Medulla oblongata (tissue), 1 donor: ENCODE measurements at regions not wholly inside any gene's neighbourhood (a gene's known extent, or its start where the extent isn't known, plus 50 kb on each side); places are given as distances from the start of the nearest gene placed in this dataset.

ENCODE experiments used
- DNase-seq: peaks from one replicate; pipeline ENCODE4 v3.0.0-alpha.2; 2015; ENCODE audit errors: extremely low spot score

DNA sequence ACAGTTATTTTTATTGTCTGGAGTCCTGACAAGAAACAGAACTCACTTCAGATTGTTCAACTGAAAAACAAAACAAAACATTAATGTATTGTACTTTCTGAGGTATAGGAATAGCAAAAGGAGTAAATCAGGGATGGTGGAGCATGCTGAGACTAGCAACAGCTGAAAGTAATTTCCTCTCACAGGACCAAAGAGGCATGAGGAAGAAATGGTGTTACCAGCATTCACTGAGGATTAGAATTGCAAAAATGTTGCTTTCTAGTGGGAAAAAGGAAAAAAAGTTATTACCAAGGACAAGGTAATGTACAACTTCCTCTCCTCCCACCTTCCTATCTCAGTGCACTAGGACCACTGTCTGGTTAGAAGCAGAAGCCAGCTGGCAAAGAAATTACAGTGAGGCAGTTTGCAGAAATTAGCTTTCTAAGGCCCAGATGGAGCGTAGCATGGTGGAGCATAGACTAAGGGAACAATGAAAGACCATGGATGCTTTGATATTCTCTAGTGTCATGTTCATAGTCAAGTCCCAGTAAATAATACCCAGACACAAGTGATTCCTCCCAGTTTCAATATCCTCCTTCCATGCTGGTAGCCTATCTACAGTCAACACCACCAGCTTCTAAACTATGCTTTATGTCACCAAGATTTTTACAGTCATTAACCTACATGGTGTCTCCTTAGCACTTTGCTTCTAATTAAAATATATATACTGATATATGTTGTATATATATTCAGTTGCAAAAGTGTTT is 133.7 kb upstream of the DCN start:
- no peak for DNase-seq

DNA sequence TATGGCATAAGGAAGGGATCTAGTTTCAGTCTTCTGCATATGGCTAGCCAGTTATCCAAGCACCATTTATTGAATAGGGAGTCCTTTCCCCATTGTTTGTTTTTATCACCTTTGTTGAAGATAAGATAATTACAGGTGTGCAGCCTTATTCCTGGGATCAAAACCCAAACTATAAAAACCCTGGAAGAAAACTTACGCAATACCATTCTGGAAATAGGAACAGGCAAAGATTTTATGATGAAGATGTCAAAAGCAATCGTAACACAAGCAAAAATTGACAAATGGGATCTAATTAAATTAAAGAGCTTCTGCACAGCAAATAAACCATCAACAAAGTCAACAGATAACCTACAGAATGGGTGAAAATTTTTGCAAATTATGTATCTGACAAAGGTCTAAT is 128.5 kb upstream of the DCN start:
- DNase-seq: no peak

DNA sequence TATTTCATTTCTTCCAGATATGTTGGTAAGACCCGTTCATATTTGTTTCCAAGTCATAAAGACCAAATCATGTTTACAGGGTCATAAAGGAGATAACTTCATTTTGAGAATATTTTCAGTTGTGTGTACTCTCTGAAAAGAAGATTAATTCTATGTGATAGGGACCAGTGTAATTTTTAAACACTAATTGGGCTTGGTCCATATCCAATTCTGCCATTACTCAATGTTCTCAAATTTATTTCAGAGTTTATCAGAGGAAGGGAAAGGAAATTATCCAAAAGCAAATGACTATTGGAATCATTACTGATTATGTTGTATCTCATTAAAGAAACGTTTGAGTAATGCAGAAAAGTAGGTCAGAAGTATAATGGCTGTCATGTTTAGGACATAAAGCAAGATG is 126.8 kb upstream of the DCN start:
- no peak for DNase-seq

DNA sequence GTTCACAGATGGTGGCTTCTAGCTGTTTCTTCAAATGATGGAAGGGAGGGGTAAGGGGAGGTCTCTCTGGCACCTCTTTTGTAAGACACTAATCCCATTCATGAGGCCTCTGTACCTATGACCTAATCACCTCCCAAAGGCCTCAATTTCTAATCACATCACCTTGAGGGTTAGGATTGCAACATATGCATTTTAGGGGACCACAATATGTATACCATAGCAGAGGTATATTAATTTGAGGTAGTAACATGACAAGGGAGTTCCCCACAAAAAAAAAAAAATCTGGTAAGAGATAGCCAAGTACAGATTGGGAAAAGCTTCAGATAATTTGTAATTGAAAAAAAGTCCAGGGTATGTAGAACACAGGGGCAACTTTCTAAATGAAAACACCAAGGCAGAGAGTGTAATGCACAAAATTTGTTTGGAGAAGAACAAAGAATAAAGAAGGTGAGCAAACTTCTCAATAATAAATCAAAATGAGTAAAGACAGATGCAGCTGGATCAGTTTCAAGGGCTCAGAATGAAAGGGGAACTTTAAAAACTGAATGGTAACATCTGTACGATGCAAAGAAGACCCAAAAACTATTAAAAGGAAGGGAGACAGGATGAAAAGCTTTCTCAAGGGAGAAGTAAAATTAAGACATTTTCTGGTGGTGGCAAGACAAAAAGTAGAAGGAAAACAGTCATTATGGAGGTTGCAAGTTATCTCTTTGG is 125.5 kb upstream of the DCN start:
- no peak for DNase-seq

DNA sequence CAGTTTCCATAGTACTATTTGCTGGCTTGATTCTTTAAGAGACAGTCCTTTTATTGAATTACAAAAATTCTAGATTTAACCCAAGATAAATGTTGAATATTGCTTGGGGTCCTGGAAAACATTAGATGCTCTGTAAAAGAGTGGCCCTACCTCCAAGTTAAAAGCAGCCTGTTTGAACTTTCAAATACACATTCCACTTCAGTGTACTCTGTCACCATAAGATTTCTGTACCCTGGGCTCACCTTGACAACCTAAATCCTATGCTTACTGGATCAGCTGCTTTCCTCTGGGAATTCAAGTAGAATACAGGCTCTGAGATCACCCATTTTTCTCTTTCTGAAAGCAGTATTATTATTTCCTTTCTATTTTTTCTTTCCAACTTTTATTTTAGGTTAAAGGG is 107.7 kb upstream of the DCN start:
- no peak for DNase-seq

DNA sequence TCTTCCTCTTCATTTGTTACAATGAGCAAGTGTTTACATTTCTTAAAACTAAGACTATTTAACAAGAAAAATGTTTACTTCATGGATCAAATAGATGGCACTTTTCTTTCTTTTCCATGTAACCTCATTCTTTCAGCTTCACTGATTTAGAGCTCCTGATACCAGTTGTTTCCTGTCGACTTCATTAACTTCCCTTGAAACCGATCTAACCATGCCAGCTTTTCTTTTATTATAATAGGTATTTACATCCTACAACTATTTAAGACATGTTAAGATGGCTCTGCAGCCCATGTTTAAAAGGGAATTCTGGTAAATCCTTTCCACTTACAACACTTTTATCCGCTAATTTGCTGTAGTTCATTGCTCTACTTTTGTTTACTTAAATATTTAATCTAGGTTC is 107.3 kb upstream of the DCN start:
- DNase-seq: no peak

DNA sequence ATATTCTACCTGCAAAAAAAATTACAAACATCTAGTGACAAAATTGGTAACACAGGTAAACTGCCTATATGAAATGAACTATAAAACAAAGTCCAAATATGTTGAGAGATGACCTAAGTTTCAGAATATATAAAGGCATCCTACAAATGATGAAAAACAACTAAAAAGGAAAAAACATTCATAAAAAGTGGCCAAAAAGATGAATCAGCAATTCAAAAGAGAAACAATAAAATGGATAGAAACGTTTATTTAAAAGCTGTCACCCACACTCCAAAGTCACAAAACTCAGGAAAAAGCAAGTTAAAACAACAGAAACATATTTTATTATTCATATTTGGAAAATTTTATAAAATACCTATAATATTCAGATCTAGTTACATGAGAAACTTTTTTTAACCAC is 106.5 kb upstream of the DCN start:
- DNase-seq: no peak

DNA sequence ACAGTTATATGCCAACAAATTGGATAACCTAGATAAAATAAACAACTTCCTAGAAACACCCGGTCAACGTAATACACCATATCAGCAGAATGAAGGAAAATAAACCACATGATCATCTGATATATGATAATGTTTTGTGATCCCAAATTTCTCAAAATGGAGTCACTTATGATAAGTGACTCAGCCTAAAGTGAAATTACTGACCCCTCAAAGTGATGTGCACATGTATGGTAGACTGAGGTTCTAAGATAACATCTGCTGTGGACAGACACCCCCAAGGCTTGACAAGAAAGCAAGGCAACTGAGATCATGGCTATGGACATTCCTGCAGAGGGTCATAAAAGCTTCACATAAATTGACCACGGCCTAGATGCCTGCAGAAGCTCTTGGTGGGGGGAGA is 105.1 kb upstream of the DCN start:
- no peak for DNase-seq

DNA sequence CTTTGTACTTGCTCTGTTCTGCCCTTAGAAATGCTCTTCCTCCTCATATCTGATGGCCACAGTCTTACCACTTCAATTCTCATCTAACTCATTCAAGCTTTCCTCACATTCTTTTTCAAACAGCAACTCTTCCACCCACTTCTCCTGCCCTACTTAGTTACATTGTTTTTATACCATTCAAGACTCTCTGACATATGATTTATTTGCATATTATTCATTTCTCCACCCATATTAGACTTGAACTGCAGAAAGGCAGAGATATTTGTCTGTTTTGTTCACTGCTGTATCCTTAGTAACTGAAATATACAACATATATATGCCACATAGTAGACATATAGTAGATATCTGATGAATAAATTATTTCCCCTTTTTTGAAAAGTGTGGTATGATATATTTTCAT is 95.5 kb upstream of the DCN start:
- no peak for DNase-seq

DNA sequence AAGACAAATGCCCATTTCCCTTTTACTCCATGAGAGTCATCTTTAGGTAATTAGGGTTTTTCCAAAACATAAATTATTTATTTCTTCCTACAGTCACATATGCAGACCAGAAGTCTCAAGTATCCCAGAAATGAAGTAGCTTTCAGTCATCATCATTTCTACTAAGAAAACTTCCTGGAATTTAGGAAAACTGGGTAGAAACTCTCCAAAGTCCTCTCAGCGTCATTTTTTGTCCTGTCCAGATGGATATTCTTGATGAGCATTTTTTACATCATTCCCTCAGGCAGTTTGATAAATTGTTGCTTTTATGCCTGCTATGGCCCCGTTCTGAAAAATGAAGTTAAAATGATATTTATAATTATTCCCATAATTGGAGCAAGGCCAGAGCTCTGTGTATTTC is 93.9 kb upstream of the DCN start:
- no peak for DNase-seq

DNA sequence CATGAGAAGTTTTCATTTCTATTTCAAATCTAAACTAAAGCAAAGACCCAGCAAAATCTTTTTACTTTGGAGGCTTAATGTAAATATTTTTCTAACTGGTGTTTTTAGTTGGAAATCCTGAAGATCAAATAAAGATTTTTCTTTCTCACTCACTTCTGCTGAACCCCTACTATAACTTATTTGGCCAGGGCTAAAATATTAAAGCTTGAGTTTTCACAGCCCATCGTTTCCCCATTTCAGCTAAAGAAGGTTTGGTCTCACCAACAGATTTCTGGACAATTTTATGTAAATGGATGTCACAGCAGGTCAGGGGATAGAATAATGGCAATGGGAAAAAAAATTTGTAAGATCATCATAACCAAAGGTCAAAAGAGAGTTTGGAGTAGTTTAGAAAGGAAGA is 92.7 kb upstream of the DCN start:
- DNase-seq: no peak

DNA sequence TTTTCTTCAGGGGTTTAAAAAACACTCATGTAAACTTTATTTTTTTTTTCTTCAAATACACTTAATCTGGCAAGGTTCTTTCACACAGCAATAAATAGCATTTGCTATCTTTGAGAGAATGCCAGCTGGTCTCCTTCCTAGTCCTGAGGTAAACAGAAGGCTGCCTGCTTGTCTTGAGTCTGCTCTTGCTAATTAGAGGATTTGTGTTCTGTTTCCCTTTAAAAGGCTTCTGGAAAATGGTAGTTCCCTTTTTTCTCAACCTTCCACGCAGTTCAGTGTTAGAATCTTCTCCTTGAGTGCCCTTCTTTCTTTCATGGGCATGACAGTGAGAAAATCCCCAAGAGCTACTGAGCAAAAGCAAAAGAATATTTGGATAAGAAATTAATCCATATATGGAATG is 92.3 kb upstream of the DCN start:
- peak; percentile 23 for DNase-seq

DNA sequence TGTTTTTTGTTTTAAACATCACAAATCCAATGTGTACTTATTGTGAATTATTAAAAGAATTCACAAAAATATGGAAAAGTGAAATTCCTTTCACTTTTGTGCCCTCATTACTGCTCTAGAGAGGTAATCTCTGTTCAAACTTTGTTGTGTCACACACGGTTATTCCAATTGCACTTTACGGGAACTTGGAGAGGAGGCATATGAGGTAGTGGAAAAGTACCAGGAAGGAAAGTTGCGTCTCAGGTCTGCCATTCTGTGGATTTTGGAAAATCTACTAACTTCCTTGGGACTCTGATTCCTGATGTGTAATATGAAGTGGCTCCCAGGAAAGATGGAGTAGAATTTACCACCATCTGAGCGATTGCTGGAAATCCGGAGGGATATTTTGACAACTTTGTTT is 90.9 kb upstream of the DCN start:
- DNase-seq: no peak

DNA sequence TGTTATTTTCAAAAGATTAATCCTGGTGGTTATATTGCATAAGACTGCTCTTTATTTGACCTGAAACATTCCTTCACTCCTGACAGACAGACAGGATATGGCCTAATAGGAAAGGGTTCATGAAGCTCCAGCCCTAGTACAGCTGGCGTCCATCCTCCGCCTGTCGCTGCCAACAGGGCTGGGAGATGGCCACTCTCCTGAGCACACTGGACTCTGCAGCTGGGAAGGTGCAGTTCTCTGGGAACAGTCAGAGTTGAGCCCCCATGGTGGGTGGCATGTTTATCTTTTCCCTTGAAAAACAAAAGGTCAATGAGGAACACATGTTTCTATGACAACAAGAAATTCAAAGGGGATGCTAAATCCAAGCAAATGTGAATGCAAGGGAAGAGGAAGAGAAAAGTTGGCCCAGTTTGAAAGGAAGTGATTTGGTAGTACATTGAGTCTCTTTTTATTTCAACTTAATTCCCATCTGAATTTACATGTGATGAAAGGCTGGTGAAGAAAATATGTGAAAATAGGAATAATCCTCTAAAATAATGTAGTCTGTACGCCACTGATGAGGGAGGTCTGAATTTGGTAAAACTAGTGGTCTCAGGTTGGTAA is 89.9 kb upstream of the DCN start:
- no peak for DNase-seq

DNA sequence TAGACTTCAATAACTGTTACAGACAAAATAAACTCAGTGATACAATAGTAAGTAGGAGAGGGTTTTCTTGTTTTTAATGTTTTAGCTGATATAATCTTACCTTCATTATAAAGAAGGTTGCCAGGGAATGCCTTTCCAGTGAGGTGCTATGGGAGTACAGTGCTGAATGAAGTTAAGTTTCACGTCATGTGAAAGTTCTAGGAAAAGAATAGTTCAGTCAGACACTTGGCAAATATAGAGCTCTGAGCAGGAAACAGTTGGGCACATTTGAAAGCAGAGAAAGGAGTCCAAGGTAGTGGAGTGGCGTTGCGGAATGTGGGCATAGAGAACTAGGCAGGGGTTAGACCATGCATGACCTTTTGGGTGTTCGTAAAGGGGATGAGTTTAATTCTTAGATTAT is 88.6 kb upstream of the DCN start:
- DNase-seq: no peak

DNA sequence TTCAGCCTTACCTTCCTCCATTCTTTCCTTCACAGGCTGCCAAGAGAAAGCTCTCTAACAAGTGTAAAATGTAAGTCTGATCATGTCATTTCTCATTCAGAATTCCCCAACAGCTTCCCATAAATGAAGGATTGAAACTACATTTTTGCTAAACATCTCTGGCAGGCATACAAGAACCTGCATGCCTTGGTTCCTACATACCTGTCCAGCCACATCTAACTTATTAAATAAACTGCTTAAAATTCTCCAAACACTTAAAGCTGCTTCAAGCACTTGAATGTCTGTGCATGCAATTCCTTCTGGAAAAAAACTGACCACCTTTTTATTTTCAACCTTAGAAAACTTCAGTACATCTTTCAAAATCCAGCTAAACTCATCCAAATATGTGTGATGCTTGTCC is 84.4 kb upstream of the DCN start:
- no peak for DNase-seq

DNA sequence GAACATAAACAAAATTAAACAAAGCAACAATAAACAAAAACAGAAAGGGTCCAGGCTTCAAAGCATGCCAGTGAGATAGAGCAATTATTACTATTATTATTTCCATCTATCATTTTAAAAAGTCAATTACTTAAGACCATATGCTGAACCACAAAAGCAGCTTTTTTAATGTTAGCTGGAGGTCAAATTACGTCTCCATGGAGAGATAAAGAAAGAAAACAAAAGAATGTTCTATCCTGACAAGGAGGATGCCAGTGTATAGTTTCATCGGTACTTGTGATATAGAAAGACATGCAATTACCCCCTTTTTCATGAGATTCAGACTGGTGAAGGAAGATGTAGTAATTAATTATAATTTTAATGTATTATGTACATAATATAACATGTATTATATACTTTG is 81.6 kb upstream of the DCN start:
- no peak for DNase-seq

DNA sequence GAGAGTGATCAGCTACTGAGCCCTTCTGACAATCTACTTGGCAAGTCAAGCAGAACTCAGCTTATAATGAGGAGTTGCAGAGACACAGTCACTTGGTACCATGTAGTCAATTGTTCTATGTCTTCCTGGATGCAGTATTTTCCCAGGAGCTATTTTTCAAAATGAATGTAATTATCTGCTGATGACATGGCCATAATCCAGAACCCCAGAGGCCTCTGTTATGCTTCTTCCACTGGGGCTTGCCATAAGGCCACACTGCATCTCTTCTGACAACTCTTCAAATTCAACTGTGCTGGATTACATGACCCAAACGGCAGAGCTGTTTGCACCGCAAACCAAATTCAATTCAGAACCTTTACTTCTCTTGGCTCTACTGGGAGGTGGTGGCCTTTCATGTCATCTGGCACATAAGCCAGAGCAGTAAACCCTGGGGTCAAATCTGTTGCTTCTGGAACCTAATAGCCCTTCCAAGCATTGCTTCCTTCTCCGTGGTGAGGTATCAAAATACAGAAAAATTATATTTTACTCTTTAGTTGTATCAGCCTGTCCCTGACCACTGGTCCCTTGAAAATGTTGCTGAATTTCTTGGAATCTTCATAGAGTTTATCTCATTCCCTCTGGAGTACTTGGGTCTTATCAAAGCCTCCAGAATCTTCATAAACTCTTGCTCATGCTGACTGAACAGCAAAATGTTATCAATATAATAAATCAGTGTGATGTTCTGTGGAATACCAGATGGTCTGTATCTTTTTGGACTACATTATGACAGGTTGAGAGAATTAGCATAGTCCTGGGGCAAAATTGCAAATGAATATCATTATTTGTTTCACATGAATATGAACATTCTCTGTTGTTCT is 79.4 kb upstream of the DCN start:
- no peak for DNase-seq

DNA sequence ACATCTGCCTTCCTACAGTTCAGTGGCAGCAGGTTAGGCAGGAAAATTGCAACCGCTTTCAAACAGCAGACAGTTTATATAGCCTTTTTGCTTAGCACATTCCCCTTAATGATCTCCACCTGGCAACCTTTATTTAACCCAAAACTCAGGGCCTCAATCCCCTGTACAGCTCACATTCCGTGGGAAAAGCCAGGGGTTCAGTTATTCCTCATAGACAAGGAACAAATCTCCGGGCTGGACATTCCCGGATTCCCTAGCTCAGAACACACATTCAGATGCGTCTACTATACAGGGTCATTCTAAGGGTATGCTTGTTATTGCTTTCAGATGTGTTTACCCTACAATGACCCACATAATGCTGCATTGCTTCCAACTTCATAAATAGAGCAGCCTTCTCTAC is 73.8 kb upstream of the DCN start:
- no peak for DNase-seq

DNA sequence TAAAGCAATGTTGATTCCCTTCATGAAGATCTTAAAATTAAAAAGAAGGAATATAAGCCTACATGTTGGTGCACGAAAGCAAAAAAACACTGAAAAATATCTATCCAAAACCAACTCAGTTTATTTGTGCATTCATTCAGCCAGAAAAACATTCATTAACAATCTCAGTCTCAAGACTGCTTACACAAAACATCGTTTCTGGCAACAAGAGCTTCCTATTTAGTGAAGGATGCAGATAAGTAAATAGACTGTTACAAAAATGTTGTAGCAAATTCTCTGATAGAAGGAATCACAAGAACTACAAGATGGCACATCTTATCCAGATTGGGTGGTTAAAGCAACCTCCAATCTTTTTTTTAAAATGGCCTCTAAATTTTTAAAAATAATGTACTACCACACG is 69.7 kb upstream of the DCN start:
- no peak for DNase-seq

DNA sequence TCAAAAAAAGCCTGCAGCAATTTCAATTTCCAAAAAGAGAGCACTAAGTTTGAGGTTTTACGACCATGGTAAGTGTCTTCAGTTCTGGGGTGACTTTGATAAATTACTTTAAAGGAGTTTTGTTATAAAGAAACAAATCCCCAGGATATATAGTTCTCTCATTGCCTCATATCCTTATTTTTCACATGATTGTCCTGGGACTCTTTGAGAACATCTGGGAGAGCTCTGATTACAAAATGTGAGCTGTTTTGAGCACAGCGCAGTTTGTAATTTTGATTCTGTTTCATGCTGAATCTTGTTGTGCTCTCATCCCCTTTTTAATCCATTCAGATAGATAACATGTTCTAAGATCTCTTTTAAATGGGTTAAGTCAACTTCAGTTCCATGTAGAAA is 67.7 kb upstream of the DCN start:
- DNase-seq: no peak

DNA sequence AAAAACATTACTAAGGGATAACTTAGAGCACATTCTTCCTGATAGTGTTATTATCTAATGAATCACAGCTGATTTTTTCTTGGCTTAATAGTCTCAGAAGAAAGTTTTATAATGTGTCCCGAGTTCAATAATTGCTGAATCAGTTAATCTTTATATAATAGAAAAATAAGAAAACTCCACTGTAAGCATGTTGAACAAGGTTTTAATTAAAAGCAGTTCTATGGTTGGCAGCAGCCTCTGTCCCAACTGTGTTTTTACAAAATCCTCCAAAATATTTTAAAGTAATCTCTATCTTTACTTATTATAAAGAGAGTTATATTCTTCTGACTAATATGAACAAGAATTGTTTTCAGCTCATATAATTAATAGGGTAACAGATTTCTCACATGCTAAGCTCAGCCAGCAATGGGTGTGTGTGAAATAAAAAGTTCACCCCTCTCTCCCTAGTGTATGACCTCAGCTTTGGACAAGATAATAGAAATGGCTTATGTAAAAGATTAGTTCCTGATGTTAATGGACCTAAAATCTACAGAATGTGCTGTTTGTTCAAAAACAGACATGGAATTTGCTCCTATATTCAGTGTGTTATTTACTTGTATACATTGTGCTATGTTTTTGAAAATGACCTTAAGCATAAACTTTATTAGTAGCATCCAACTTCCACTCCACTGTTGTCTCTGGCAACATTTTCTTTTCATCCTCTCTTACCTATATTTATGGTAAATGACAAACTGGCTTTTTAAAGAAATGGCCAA is 67.1 kb upstream of the DCN start:
- DNase-seq: no peak
